GM19463 (cell line): ENCODE measurements at regions not wholly inside any gene's neighbourhood (a gene's known extent, or its start where the extent isn't known, plus 50 kb on each side); places are given as distances from the start of the nearest gene placed in this dataset.

Experiments
- ATAC-seq: cut with Tn5 transposase; IDR thresholded peaks from one replicate; pipeline ENCODE4 v1.9.1; 2021; ENCODE audit warnings: mild to moderate bottlenecking, moderate library complexity; ENCODE audit not compliant: unreplicated experiment

DNA sequence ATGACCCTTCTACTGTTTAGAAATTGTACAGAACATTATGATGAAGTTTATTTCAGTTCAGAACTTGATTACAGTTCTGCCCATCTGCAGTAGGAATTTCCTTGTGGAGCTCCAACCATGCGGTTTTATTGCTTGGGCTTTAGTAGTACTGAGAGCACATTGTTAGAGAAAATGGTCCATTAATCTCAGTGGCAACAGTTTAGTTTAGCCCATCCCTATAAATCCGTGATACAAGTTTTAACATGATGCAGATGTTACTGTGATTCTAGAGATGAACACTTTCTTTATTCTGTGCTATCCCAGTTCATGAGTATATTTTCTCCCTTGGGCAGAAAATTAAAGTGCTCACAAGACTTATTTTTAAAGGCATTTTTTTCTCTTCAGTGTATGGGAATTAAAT is 84.8 kb upstream of the FZD8 start:
- ATAC-seq = no peak

DNA sequence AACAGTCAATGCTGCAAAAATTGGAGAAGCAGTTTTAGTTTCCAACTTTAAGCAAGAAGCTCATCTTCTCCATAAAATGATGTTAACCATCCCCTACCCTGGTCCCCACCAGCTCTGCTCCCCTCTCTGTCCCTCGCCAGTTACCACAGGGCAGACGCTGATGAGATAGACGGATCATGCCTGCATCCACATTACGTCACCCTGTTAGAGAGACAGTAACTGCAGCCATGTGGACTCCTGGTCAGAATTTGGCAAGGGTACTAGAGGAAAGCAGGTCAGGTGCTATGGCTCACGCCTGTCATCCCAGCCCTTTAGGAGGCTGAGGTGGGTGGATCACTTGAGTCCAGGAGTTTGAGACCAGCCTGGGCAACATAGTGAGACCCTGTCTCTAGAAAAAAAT is 81.9 kb upstream of the FZD8 start:
- ATAC-seq = no peak

- no peak for ATAC-seq
These were observed 81.0 kb upstream of the FZD8 start for GRCh38 chr10:35723059-35723458.

DNA sequence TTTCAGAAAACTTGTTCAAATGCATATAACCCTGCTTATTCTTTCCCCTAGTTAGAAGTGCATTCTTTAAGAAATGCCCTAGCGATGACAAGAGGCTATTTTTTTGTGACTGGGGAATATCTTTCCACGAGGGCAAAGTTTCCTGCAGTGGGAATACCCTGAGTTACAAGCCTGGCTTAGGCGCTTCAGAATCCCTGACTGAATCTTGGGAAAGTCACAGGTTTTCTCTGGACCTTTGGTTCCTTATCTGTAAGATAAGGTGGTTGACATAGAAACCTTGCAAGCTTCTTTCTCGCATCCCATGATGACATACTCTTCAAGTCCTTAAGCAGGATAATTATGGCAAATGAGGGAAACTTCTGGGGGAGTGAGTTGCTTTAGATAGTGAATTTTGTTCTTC is 80.5 kb upstream of the FZD8 start:
- no peak for ATAC-seq

DNA sequence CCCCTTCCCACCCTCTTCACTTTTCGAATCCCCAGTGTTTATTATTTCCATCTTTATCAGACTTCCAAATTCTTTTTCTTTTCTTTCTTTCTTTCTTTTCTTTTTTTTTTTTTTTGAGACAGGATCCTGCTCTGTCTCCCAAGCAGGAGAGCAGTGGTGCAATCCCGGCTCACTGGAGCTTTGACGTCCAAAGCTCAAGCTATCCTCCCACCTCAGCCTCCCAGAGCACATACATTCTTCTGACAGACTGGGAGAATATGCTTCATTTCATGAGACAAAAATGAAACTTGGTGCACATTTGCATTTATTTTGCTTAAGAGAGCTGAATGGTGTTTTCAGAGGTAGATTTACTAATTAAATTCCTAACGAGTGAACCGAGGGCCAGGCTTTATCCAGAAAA is 80.1 kb upstream of the FZD8 start:
- ATAC-seq = no peak

- ATAC-seq = no peak
These were observed 78.3 kb upstream of the FZD8 start for GRCh38 chr10:35720366-35720765.

DNA sequence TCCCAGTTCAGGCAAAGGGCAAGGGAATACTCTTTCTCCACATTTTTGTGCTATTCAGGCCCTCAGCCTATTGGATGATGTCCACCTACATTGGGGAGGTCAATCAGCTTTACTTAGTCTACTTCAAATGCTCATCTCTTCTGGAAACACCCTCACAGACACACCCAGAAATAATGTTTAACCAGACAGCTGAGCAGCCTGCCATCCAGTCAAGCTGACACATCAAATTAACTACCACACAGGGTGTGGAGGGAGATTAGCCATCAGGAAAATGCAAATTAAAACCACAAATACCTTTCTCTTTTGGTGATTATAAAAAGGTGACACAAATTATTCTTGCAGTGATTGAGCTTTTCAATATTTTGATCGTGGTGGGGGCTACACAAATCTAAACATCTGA is 74.7 kb upstream of the FZD8 start:
- no peak for ATAC-seq

DNA sequence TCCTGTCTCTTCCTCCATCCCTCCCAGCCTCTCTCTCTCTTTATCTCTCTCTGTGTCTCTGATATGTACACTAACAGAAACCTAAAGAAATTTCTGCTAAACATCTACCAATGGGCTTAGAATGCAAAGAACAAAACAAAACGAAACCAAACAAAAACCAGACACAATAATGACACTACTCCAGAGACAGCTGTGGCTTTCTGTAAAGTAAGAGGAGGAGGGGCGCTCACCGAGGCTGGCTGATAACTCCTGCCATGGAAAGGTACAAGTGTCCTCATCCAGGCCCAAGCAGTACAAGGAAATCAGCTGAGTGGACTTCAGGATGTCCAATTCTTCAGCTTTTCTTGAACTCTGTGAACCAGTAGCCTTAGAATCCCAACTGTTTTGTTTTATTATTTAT is 70.4 kb upstream of the FZD8 start:
- ATAC-seq = no peak

- ATAC-seq = no peak
These were observed 69.7 kb upstream of the FZD8 start for GRCh38 chr10:35711615-35712411.

DNA sequence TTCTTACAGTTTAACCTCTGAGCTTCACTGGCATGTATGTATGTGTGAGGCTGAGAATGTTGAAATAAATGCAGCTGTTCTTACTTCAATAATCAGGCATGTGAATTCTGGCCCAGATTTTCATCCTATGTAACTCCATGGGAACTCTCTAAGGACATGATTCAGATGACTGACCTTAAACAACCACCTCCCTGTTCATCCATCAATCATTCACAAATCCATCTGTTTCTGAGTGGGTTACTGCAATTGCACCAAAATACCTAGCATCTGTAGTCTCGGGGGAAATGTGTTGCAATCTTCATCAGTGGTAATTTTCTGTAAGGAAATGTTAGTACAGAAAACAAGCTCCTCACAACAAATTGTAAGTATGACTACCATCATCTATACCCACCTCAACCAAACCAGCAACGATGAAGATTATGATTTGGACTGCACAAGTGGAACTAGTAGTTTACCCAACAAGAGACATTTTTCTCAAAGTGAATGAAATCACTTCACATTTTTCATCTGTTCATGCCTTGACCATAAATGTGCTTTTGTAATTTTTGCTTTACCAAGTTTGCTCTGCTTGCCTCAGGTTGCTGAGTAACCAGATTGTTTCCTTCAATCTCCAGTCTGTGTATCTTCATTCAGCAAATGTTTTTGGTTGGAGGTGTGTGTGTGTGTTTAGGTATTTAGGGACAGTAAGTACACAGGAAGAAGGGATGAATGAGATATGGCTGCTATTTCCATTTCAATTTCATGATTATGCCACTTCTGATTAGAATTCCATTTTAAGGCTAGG is 65.7 kb upstream of the FZD8 start:
- ATAC-seq = no peak

GRCh38 chr10:35706959-35707358 is 64.9 kb upstream of the FZD8 start:
- ATAC-seq = no peak

GRCh38 chr10:35705671-35706070 is 63.6 kb upstream of the FZD8 start:
- no peak for ATAC-seq

DNA sequence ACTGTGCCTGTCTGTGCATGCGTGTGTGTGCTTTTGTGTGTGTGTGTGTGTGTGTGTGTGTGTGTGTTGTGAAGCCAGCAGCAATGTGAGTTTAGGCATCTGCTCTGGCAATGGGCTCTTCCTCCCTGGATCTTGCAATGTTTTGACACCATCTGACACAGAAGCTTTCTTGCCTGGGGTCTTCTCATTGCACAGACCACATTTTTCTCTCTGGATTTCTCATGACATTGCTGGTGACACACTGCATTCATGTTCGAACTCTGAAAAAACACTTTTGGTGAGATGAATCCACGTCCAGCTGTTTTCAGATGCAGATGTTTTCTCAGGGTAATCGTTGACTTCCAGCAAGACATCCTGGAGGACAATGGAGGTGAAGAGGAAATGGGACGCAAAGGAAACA is 63.0 kb upstream of the FZD8 start:
- ATAC-seq = no peak

DNA sequence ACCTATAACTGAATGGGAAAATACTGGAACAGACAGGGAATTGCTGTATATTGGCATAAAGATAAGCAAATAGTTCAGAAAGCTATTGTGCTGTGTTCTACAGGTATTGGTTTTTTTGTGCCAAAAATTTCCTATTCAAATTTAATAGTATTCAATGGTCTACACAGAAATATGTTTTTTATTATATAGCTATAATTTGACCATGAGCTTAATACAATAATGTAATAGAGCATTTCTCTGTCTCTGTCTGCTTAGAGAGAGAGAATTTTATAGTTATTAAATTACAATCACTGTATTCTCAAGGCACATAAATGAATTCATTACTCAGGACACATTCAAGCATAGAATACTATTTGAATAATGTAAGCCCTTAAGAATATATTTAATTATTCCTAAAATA is 62.3 kb upstream of the FZD8 start:
- no peak for ATAC-seq

- no peak for ATAC-seq
These were observed 58.4 kb upstream of the FZD8 start for GRCh38 chr10:35700487-35700882.

- ATAC-seq = no peak
These were observed 57.9 kb upstream of the FZD8 start for GRCh38 chr10:35699848-35700486.

- ATAC-seq = no peak
These were observed 54.5 kb upstream of the FZD8 start for GRCh38 chr10:35696392-35697287.

- ATAC-seq = no peak
These were observed 51.7 kb upstream of the FZD8 start for GRCh38 chr10:35693800-35694199.
